SK-N-SH (cell line): ENCODE measurements at regions not wholly inside any gene's neighbourhood (a gene's known extent, or its start where the extent isn't known, plus 50 kb on each side); places are given as distances from the start of the nearest gene placed in this dataset.

Experiments
- CTCF ChIA-PET: fragments of 300-600, 350-600 bp; formaldehyde crosslinking; extraction: SDS; loops from one replicate; lab custom pipeline; 2021; lab: Yijun Ruan, JAX
- POLR2A ChIA-PET: fragments of 350-600 bp; sonication (Branson Sonifier 250); formaldehyde crosslinking; extraction: SDS; loops from one replicate; lab custom pipeline; 2020; ENCODE audit warnings: antibody characterized with exemption, inconsistent platforms; lab: Yijun Ruan, JAX
- DNase-seq: peaks from one replicate; pipeline ENCODE4 v3.0.0; 2012
- H2AFZ ChIP-seq: fragments of 200-600 bp; sonication (generic); 2 replicates; pipeline ENCODE4 v1.8.1; 2016; ENCODE audit warnings: antibody characterized with exemption, mild to moderate bottlenecking, low read depth
- H3F3A ChIP-seq: fragments of 200-600 bp; sonication (generic); replicated peaks from 2 replicates; pipeline ENCODE3; 2016; ENCODE audit warnings: antibody characterized with exemption, mild to moderate bottlenecking; ENCODE audit not compliant: insufficient read depth
- H3K27ac ChIP-seq, 2 experiments: fragments of 200-500 bp in 1 of 2; fragments of 200-600 bp in 1 of 2; sonication (Bioruptor generic) in 1 of 2; sonication (generic), shearing (Covaris generic) in 1 of 2; 2 replicates each; pipeline versions ENCODE4 v1.5.1 to v1.6.1; 2014 to 2016; ENCODE audit warnings: low read depth in 2 of 2, inconsistent platforms in 1 of 2, low read length in 1 of 2, mild to moderate bottlenecking in 1 of 2, mixed read lengths in 1 of 2
- H3K27me3 ChIP-seq: fragments of 200-600 bp; sonication (generic), shearing (Covaris generic); 2 replicates; pipeline ENCODE4 v1.6.1; 2016; ENCODE audit warnings: mixed run types; ENCODE audit not compliant: insufficient read depth
- H3K36me3 ChIP-seq, 2 experiments: fragments of 200-500 bp in 1 of 2; fragments of 200-600 bp in 1 of 2; sonication (Bioruptor generic) in 1 of 2; sonication (generic) in 1 of 2; replicated peaks in 1 of 2; 2 replicates each; pipeline versions ENCODE3 to v1.5.1; 2014 to 2016; ENCODE audit warnings: low read length in 1 of 2, mild to moderate bottlenecking in 1 of 2; ENCODE audit not compliant: insufficient read depth in 2 of 2, control insufficient read depth in 1 of 2
- H3K4me1 ChIP-seq, 2 experiments: fragments of 200-500 bp in 1 of 2; fragments of 200-600 bp in 1 of 2; sonication (Bioruptor generic) in 1 of 2; sonication (generic), shearing (Covaris generic) in 1 of 2; 2 replicates each; pipeline versions ENCODE4 v1.5.1 to v1.6.1; 2014 to 2016; ENCODE audit warnings: low read depth in 1 of 2, low read length in 1 of 2, mixed run types in 1 of 2; ENCODE audit not compliant: insufficient read depth in 2 of 2, control insufficient read depth in 1 of 2
- H3K4me2 ChIP-seq: fragments of 200-600 bp; sonication (generic), shearing (Covaris generic); 2 replicates; pipeline ENCODE4 v1.6.1; 2017; ENCODE audit warnings: mixed run types
- H3K4me3 ChIP-seq, 2 experiments: fragments of 200-500 bp in 1 of 2; fragments of 200-600 bp in 1 of 2; sonication (Bioruptor generic) in 1 of 2; sonication (generic), shearing (Covaris generic) in 1 of 2; 2 replicates each; pipeline versions ENCODE4 v1.5.1 to v1.8.1; 2014 to 2016; ENCODE audit warnings: low read depth in 2 of 2, inconsistent platforms in 1 of 2, low read length in 1 of 2, mild to moderate bottlenecking in 1 of 2, mixed read lengths in 1 of 2, moderate library complexity in 1 of 2
- H3K79me2 ChIP-seq: fragments of 200-600 bp; sonication (generic); 2 replicates; pipeline ENCODE4 v1.8.1; 2017; ENCODE audit warnings: mild to moderate bottlenecking; ENCODE audit not compliant: insufficient read depth
- H3K9ac ChIP-seq: fragments of 200-600 bp; sonication (generic); 2 replicates; pipeline ENCODE4 v1.6.1; 2017; ENCODE audit warnings: mixed run types
- H3K9me2 ChIP-seq: fragments of 200-600 bp; sonication (generic); 2 replicates; pipeline ENCODE4 v1.6.1; 2017; ENCODE audit warnings: mixed run types
- H3K9me3 ChIP-seq: fragments of 200-600 bp; sonication (generic); 2 replicates; pipeline ENCODE4 v1.6.1; 2017; ENCODE audit warnings: mixed run types, mild to moderate bottlenecking, moderate library complexity
- H4K20me1 ChIP-seq: fragments of 200-600 bp; sonication (generic); 2 replicates; pipeline ENCODE4 v1.6.1; 2017; ENCODE audit warnings: mild to moderate bottlenecking, mixed run types; ENCODE audit not compliant: insufficient read depth
- ELF1 ChIP-seq: IDR thresholded peaks from 2 replicates; pipeline ENCODE4 v1.4.0; 2012
- FOXM1 ChIP-seq: IDR thresholded peaks from 2 replicates; pipeline ENCODE4 v1.4.0; 2012; ENCODE audit warnings: low read depth, mild to moderate bottlenecking
- RCOR1 ChIP-seq: fragments of 150-350 bp; IDR thresholded peaks from 2 replicates; pipeline ENCODE4 v1.6.1; 2017; ENCODE audit warnings: antibody characterized with exemption, low read length
- RXRA ChIP-seq: IDR thresholded peaks from 2 replicates; pipeline ENCODE4 v1.4.0; 2012; ENCODE audit warnings: low read depth, mild to moderate bottlenecking, borderline replicate concordance
- TCF12 ChIP-seq: IDR thresholded peaks from 2 replicates; pipeline ENCODE4 v1.4.0; 2012
- TEAD4 ChIP-seq: IDR thresholded peaks from 2 replicates; pipeline ENCODE4 v1.4.0; 2012; ENCODE audit warnings: mild to moderate bottlenecking, borderline replicate concordance; ENCODE audit not compliant: insufficient read depth
- YY1 ChIP-seq: IDR thresholded peaks from 2 replicates; pipeline ENCODE4 v1.4.0; 2012; ENCODE audit warnings: low read depth, mild to moderate bottlenecking
- WGBS: methylation state at CpG from one replicate; pipeline ENCODE4 v1.1.6; 2017; ENCODE audit warnings: low lambda C conversion rate; 5-methylcytosine and 5-hydroxymethylcytosine counted together
- TF ChIP-seq, protein P1 (sequence below): fragments of 200-600 bp; sonication (generic); IDR thresholded peaks from 2 replicates; pipeline ENCODE4 v1.6.1; 2017; ENCODE audit warnings: antibody characterized with exemption, mild to moderate bottlenecking, moderate library complexity
- TF ChIP-seq, protein P2 (sequence below): IDR thresholded peaks from 2 replicates; pipeline ENCODE4; 2012
- TF ChIP-seq, protein P3 (sequence below): fragments of 150-350 bp; IDR thresholded peaks from 2 replicates; pipeline ENCODE4 v1.6.1; 2016; ENCODE audit warnings: mild to moderate bottlenecking, low read depth, low read length
- TF ChIP-seq, protein P4 (sequence below): fragments of 150-350 bp; IDR thresholded peaks from 2 replicates; pipeline ENCODE4 v1.6.1; 2017; ENCODE audit warnings: antibody characterized with exemption, low read length, low read depth, borderline replicate concordance
- TF ChIP-seq, protein P5 (sequence below): IDR thresholded peaks from 2 replicates; pipeline ENCODE4 v1.4.0; 2012; ENCODE audit warnings: low read depth, borderline replicate concordance

DNA sequence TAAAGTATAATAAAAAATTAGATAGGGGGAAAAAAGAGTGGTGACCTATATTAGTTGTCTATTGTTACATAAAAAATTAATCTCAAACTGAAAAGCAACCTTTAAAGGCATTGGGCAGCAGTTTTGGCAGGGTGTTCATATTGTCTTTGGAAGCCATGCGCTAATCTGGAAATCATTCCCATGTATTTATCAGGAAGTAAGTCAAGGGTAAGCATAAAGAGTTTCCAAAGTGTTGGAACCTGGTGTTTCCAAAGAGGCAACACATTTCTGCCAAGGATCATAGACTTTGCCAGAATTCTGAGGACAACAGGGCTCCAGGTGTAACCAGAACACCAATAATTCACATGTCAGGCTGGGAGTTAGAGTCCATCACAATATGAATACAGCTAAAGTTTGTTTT, 55.7 kb upstream of the EGFR start:
- H3K4me3 ChIP-seq, result no peak overlapping the region

DNA sequence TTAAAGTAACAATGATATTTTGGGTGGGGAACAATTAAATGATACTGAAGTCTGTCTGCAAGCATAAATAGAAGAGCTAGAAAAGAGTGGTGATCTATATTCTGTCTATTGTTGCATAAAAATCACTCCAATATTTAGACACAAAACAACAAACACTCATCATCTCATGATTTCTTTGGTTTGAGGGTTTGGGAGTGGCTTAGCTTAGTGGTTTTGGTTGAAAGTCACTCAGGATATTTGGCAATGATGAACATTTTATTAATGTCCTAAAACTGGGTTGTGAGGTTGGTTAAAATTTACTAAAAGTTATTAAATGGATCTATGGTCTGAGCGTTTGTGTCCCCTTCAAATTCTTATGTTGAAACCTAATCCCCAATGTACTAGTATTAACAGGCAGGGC, 54.7 kb upstream of the EGFR start:
- Histone ChIP-seq H3K4me3 (no peak overlapping the region), H3F3A (no peaks in the 10 kb centered on the region), H3K27me3 (no peaks in the 10 kb centered on the region), H3K9ac (no peak overlapping the region), H2AFZ (no peak overlapping the region), H3K4me1 (peaks cover 0 to 8% of the 10 kb centered on the region in 2 experiments; a peak in 3 of 4 replicates), H3K27ac (no peak overlapping the region), H4K20me1 (no peaks in the 10 kb centered on the region), H3K36me3 (peaks cover 0 to 3% of the 10 kb centered on the region in 2 experiments), H3K9me2 (no peaks in the 10 kb centered on the region), H3K4me2 (no peak overlapping the region), H3K9me3 (0 out of 2 replicates have a peak, but pooled peaks cover 5% of the 10 kb centered on the region), H3K79me2 (no peaks in the 10 kb centered on the region)
- CTCF ChIA-PET, result no interaction called here
- WGBS, result 93% methylated on average over 1 of the region's 1 CpG
- POLR2A ChIA-PET, result no interaction called here
- TF ChIP-seq, protein P1, sequence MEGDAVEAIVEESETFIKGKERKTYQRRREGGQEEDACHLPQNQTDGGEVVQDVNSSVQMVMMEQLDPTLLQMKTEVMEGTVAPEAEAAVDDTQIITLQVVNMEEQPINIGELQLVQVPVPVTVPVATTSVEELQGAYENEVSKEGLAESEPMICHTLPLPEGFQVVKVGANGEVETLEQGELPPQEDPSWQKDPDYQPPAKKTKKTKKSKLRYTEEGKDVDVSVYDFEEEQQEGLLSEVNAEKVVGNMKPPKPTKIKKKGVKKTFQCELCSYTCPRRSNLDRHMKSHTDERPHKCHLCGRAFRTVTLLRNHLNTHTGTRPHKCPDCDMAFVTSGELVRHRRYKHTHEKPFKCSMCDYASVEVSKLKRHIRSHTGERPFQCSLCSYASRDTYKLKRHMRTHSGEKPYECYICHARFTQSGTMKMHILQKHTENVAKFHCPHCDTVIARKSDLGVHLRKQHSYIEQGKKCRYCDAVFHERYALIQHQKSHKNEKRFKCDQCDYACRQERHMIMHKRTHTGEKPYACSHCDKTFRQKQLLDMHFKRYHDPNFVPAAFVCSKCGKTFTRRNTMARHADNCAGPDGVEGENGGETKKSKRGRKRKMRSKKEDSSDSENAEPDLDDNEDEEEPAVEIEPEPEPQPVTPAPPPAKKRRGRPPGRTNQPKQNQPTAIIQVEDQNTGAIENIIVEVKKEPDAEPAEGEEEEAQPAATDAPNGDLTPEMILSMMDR, result no peak
- no peak for TF ChIP-seq TCF12
- DNase-seq, result no peak

More for the DNA sequence above, 55.7 kb upstream of the EGFR start:
- no peak for DNase-seq
- no peak overlapping the region for H3K27ac ChIP-seq
- H3K9ac ChIP-seq, result no peak overlapping the region
- TF ChIP-seq, protein P2, sequence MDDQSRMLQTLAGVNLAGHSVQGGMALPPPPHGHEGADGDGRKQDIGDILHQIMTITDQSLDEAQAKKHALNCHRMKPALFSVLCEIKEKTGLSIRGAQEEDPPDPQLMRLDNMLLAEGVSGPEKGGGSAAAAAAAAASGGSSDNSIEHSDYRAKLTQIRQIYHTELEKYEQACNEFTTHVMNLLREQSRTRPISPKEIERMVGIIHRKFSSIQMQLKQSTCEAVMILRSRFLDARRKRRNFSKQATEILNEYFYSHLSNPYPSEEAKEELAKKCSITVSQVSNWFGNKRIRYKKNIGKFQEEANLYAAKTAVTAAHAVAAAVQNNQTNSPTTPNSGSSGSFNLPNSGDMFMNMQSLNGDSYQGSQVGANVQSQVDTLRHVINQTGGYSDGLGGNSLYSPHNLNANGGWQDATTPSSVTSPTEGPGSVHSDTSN, result no peak
- TF ChIP-seq FOXM1, result no peak
- no peak for TF ChIP-seq ELF1
- H4K20me1 ChIP-seq, result no peaks in the 10 kb centered on the region
- ChIA-PET CTCF (no interaction called here), POLR2A (no interaction called here)
- 0 out of 2 replicates have a peak, but pooled peaks cover 5% of the 10 kb centered on the region for H3K9me3 ChIP-seq
- no peak overlapping the region for H2AFZ ChIP-seq
- no peak overlapping the region for H3K4me2 ChIP-seq
- peaks cover 0 to 3% of the 10 kb centered on the region in 2 experiments for H3K36me3 ChIP-seq
- no peaks in the 10 kb centered on the region for H3K27me3 ChIP-seq
- H3K4me1 ChIP-seq, result peaks cover 0 to 8% of the 10 kb centered on the region in 2 experiments; a peak in 3 of 4 replicates
- 100% methylated on average over 1 of the region's 1 CpG for WGBS
- no peaks in the 10 kb centered on the region for H3K9me2 ChIP-seq
- H3F3A ChIP-seq, result no peaks in the 10 kb centered on the region
- H3K79me2 ChIP-seq, result no peaks in the 10 kb centered on the region

DNA sequence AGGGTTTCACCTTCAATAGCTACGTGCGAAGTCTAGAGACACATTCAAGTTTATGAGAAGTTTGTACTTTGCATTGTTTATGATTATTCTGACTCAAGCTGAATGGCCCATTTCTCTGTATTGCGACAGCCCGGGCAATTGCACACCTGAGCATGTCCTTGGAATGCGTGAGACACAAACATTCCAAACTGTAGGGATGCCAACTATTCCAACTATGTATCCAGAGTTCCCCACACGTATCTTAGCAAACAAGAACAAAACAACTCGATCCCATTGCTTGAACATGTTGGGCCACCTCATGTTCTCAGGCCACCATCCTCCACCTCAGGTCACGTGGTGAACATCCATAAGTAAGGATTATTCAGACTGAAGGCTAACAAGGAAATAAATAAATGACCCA, 51.4 kb upstream of the EGFR start:
- Histone ChIP-seq H3K27me3 (no peaks in the 10 kb centered on the region), H3K79me2 (no peaks in the 10 kb centered on the region), H3F3A (peaks cover 6% of the 10 kb centered on the region), H3K9ac (no peak overlapping the region), H4K20me1 (no peaks in the 10 kb centered on the region), H3K27ac (no peak overlapping the region), H2AFZ (no peak overlapping the region), H3K9me2 (no peaks in the 10 kb centered on the region), H3K36me3 (peaks cover 0 to 3% of the 10 kb centered on the region in 2 experiments), H3K4me1 (peaks cover 0 to 3% of the 10 kb centered on the region in 2 experiments; a peak in 2 of 4 replicates), H3K4me2 (no peak overlapping the region), H3K9me3 (peaks cover 10% of the 10 kb centered on the region; the same call in 1 of the 2 replicates), H3K4me3 (no peak overlapping the region)
- no peak for DNase-seq
- 77% methylated on average over 8 of the region's 8 CpGs for WGBS
- CTCF ChIA-PET, result interaction anchor here (0.8 to 2.5 kb wide), 2 partner anchors 193 to 288 kb away, joined by 3 to 12 read pairs; no protein-coding TSS in a partner anchor
- POLR2A ChIA-PET, result no interaction called here
- TF ChIP-seq, protein P3, sequence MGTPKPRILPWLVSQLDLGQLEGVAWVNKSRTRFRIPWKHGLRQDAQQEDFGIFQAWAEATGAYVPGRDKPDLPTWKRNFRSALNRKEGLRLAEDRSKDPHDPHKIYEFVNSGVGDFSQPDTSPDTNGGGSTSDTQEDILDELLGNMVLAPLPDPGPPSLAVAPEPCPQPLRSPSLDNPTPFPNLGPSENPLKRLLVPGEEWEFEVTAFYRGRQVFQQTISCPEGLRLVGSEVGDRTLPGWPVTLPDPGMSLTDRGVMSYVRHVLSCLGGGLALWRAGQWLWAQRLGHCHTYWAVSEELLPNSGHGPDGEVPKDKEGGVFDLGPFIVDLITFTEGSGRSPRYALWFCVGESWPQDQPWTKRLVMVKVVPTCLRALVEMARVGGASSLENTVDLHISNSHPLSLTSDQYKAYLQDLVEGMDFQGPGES, result no peak
- TF ChIP-seq TEAD4 (no peak), YY1 (no peak), RXRA (no peak), RCOR1 (no peak)
- TF ChIP-seq, protein P1, result no peak
- TF ChIP-seq, protein P4, sequence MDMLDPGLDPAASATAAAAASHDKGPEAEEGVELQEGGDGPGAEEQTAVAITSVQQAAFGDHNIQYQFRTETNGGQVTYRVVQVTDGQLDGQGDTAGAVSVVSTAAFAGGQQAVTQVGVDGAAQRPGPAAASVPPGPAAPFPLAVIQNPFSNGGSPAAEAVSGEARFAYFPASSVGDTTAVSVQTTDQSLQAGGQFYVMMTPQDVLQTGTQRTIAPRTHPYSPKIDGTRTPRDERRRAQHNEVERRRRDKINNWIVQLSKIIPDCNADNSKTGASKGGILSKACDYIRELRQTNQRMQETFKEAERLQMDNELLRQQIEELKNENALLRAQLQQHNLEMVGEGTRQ, result no peak
- TF ChIP-seq, protein P5, sequence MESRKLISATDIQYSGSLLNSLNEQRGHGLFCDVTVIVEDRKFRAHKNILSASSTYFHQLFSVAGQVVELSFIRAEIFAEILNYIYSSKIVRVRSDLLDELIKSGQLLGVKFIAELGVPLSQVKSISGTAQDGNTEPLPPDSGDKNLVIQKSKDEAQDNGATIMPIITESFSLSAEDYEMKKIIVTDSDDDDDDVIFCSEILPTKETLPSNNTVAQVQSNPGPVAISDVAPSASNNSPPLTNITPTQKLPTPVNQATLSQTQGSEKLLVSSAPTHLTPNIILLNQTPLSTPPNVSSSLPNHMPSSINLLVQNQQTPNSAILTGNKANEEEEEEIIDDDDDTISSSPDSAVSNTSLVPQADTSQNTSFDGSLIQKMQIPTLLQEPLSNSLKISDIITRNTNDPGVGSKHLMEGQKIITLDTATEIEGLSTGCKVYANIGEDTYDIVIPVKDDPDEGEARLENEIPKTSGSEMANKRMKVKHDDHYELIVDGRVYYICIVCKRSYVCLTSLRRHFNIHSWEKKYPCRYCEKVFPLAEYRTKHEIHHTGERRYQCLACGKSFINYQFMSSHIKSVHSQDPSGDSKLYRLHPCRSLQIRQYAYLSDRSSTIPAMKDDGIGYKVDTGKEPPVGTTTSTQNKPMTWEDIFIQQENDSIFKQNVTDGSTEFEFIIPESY, result no peak
